ENCODE measurements at regions not wholly inside any gene's neighbourhood (a gene's known extent, or its start where the extent isn't known, plus 50 kb on each side); places are given as distances from the start of the nearest gene placed in this dataset.
A peak's percentile ranks its signal among the peaks of the same experiment; 100 is the strongest.

DNA sequence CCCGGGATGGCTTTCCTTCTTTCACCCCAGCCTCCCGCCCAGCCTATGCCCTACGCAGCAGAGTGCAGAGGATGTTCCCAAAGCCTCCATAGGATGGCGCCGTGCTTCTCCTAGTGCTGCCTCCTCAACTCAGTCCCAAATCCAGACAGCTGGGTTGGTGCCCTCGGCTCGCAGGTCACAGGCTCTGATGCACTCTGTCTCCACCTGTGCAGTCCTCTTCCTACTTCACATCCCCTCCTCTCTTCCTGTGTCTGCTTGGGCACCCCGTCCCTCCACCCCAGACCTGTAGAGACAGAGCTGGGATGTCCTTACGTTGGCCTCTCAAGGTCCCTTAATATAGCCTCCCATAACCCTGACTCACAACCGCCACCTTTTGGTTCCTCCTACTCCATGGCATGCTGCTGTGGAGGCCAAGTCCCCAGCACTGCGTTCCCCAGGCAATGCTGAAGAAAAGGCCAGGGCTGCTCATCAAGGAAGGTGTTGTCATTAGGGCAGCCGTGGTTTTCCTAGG is 314.4 kb downstream of the GADD45G start:
- TF ChIP-seq, protein P1, sequence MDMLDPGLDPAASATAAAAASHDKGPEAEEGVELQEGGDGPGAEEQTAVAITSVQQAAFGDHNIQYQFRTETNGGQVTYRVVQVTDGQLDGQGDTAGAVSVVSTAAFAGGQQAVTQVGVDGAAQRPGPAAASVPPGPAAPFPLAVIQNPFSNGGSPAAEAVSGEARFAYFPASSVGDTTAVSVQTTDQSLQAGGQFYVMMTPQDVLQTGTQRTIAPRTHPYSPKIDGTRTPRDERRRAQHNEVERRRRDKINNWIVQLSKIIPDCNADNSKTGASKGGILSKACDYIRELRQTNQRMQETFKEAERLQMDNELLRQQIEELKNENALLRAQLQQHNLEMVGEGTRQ (IDR thresholded peaks at IDR 0.05; ENCODE audit: low read length): no peak
- TF ChIP-seq TAF7 (optimal IDR thresholded peaks at IDR 0.05; ENCODE audit: borderline replicate concordance, low read depth, low read length) (no peak), RNF2 (IDR thresholded peaks at IDR 0.05; ENCODE audit: borderline replicate concordance, low read depth, low read length, missing control alignments, poor library complexity, severe bottlenecking) (no peak), POLR2A (IDR thresholded peaks at IDR 0.05; ENCODE audit: control extremely low read depth in 1 of 2, low read depth in 2 of 2, low read length in 2 of 2) (no peak), TBP (IDR thresholded peaks at IDR 0.05; ENCODE audit: low read depth, low read length) (no peak)
- TF ChIP-seq, protein P2, sequence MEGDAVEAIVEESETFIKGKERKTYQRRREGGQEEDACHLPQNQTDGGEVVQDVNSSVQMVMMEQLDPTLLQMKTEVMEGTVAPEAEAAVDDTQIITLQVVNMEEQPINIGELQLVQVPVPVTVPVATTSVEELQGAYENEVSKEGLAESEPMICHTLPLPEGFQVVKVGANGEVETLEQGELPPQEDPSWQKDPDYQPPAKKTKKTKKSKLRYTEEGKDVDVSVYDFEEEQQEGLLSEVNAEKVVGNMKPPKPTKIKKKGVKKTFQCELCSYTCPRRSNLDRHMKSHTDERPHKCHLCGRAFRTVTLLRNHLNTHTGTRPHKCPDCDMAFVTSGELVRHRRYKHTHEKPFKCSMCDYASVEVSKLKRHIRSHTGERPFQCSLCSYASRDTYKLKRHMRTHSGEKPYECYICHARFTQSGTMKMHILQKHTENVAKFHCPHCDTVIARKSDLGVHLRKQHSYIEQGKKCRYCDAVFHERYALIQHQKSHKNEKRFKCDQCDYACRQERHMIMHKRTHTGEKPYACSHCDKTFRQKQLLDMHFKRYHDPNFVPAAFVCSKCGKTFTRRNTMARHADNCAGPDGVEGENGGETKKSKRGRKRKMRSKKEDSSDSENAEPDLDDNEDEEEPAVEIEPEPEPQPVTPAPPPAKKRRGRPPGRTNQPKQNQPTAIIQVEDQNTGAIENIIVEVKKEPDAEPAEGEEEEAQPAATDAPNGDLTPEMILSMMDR (IDR thresholded peaks at IDR 0.05; ENCODE audit: control extremely low read depth in 1 of 3, insufficient read depth in 1 of 3, low read depth in 1 of 3, low read length in 3 of 3): peak; percentile 55 to 83 (median 77)

Data from H1 (cell line).